ENCODE measurements at regions not wholly inside any gene's neighbourhood (a gene's known extent, or its start where the extent isn't known, plus 50 kb on each side); places are given as distances from the start of the nearest gene placed in this dataset.

GRCh38 chr13:50209631-50210030 lies 194.4 kb downstream of the KCNRG start:
- Histone ChIP-seq H3K27me3 (ENCODE audit: control insufficient read depth, insufficient read depth, low read length) (no peaks in the 10 kb centered on the region), H3K27ac (ENCODE audit: low read length) (no peak overlapping the region), H3K4me1 (ENCODE audit: control insufficient read depth, insufficient read depth, low read length) (peaks cover 2% of the 10 kb centered on the region; the same call in 1 of the 2 replicates), H3K36me3 (ENCODE audit: control insufficient read depth, insufficient read depth, low read length) (no peaks in the 10 kb centered on the region), H3K4me3 (ENCODE audit: low read length) (no peak overlapping the region), H3K9me3 (ENCODE audit: control insufficient read depth, insufficient read depth, low read length) (peaks cover 2% of the 10 kb centered on the region; the same call in 1 of the 2 replicates)
- DNase-seq (ENCODE audit: low read depth, low spot score) = no peak
- WGBS (ENCODE audit: insufficient coverage, insufficient read length) = no CpG with 5 or more reads among the region's 1 CpG

- Histone ChIP-seq H3K36me3 (ENCODE audit: control insufficient read depth, insufficient read depth, low read length) (no peaks in the 10 kb centered on the region), H3K4me3 (ENCODE audit: low read length) (no peak overlapping the region), H3K27me3 (ENCODE audit: control insufficient read depth, insufficient read depth, low read length) (no peaks in the 10 kb centered on the region), H3K27ac (ENCODE audit: low read length) (no peak overlapping the region), H3K9me3 (ENCODE audit: control insufficient read depth, insufficient read depth, low read length) (peaks cover 2% of the 10 kb centered on the region; the same call in 1 of the 2 replicates), H3K4me1 (ENCODE audit: control insufficient read depth, insufficient read depth, low read length) (peaks cover 2% of the 10 kb centered on the region; the same call in 1 of the 2 replicates)
- DNase-seq (ENCODE audit: low read depth, low spot score) = no peak
- WGBS (ENCODE audit: insufficient coverage, insufficient read length) = no CpG with 5 or more reads among the region's 1 CpG
Observed at GRCh38 chr13:50213526-50213925, 198.3 kb downstream of the KCNRG start.

DNA sequence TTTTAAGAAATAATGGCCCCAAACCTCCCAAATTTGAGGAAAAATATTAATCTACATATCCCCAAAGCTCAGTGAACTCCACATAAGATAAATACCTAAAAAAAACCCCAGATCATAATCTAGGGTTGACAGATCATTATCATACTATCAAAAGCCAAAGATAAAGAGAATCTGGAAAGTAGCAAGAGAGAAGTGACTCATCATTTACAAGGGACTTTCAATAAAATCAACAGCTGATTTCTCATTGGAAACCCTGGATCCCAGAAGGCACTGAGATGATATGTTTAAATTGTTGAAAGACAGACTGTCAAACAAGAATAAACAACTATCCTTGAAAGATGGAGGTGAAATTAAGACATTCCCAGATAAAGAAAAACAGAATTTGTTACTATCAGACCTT lies 199.3 kb downstream of the KCNRG start:
- Histone ChIP-seq H3K36me3 (ENCODE audit: control insufficient read depth, insufficient read depth, low read length) (no peaks in the 10 kb centered on the region), H3K4me3 (ENCODE audit: low read length) (no peak overlapping the region), H3K4me1 (ENCODE audit: control insufficient read depth, insufficient read depth, low read length) (no peaks in the 10 kb centered on the region), H3K27ac (ENCODE audit: low read length) (no peak overlapping the region), H3K9me3 (ENCODE audit: control insufficient read depth, insufficient read depth, low read length) (peaks cover 2% of the 10 kb centered on the region; the same call in 1 of the 2 replicates), H3K27me3 (ENCODE audit: control insufficient read depth, insufficient read depth, low read length) (no peaks in the 10 kb centered on the region)
- DNase-seq (ENCODE audit: low read depth, low spot score) = no peak

DNA sequence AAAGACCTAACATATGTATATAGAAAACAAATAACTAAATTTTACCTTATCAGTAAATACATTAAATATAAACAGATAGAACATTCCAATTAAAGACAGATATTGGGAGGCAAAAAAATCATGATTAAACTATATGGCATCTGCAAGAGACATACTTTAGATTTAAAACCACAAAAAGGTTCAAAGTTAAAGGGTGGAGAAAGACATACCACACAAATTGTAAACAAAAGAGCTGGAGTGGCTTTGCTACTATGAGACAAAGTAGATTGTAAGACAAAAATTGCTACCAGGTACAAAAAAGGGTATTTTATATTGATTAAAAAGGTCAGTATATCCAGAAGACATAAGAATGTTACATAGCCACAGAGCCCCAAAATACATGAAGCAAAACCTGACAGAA lies 200.2 kb downstream of the KCNRG start:
- DNase-seq (ENCODE audit: low read depth, low spot score) = no peak
- Histone ChIP-seq H3K36me3 (ENCODE audit: control insufficient read depth, insufficient read depth, low read length) (no peaks in the 10 kb centered on the region), H3K4me1 (ENCODE audit: control insufficient read depth, insufficient read depth, low read length) (no peaks in the 10 kb centered on the region), H3K9me3 (ENCODE audit: control insufficient read depth, insufficient read depth, low read length) (peaks cover 2% of the 10 kb centered on the region; the same call in 1 of the 2 replicates), H3K4me3 (ENCODE audit: low read length) (no peak overlapping the region), H3K27ac (ENCODE audit: low read length) (no peak overlapping the region), H3K27me3 (ENCODE audit: control insufficient read depth, insufficient read depth, low read length) (no peaks in the 10 kb centered on the region)

DNA sequence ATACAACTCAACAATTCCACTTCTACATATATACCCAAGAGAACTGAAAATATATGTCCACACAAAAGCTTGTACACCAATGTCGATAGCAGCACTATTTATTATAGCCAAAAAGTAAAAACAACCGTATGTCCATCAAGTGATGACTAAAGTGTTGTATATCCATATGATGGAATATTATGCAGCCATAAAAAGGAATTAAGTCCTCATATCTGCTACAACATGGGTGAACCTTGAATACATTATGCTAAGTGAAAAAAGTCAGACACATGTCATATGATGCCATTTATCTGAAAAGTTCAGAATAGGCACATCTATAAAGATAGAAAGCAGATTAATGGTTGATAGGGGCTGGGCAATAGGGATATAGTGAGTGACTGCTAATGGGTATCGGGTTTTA lies 204.5 kb downstream of the KCNRG start:
- Histone ChIP-seq H3K27me3 (ENCODE audit: control insufficient read depth, insufficient read depth, low read length) (no peaks in the 10 kb centered on the region), H3K4me3 (ENCODE audit: low read length) (no peak overlapping the region), H3K4me1 (ENCODE audit: control insufficient read depth, insufficient read depth, low read length) (no peaks in the 10 kb centered on the region), H3K9me3 (ENCODE audit: control insufficient read depth, insufficient read depth, low read length) (no peaks in the 10 kb centered on the region), H3K36me3 (ENCODE audit: control insufficient read depth, insufficient read depth, low read length) (no peaks in the 10 kb centered on the region), H3K27ac (ENCODE audit: low read length) (no peak overlapping the region)
- WGBS (ENCODE audit: insufficient coverage, insufficient read length) = 100% methylated on average over 1 of the region's 3 CpGs
- DNase-seq (ENCODE audit: low read depth, low spot score) = no peak

GRCh38 chr13:50220938-50221337 lies 205.7 kb downstream of the KCNRG start:
- Histone ChIP-seq H3K4me3 (ENCODE audit: low read length) (no peak overlapping the region), H3K4me1 (ENCODE audit: control insufficient read depth, insufficient read depth, low read length) (no peaks in the 10 kb centered on the region), H3K36me3 (ENCODE audit: control insufficient read depth, insufficient read depth, low read length) (no peaks in the 10 kb centered on the region), H3K9me3 (ENCODE audit: control insufficient read depth, insufficient read depth, low read length) (no peaks in the 10 kb centered on the region), H3K27me3 (ENCODE audit: control insufficient read depth, insufficient read depth, low read length) (no peaks in the 10 kb centered on the region), H3K27ac (ENCODE audit: low read length) (no peak overlapping the region)
- DNase-seq (ENCODE audit: low read depth, low spot score) = no peak
- no CpG with 5 or more reads among the region's 4 CpGs for WGBS (ENCODE audit: insufficient coverage, insufficient read length)

GRCh38 chr13:50222569-50223332 lies 207.5 kb downstream of the KCNRG start:
- no peak overlapping the region for H3K4me3 ChIP-seq (ENCODE audit: low read length)
- DNase-seq (ENCODE audit: low read depth, low spot score) = no peak
- no CpG with 5 or more reads among the region's 13 CpGs for WGBS (ENCODE audit: insufficient coverage, insufficient read length)

DNA sequence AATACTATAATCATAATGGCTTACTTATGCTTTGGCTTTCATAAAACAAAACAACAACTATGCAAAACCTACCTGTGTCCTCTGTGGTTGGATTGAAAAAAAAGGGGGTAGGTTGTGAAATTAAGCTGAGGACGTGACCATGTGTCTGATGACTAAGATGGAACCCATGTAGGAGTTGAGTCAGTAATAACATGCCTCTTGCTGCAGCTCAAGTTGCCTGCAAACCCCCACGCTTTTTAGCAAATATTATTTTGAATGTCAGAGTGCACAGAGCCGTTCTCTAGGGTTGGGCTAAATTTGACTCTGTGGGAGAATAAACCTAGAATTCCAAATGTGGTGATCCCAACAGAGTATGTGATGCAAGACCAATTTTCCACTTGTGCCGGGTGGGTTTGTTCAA lies 209.3 kb downstream of the KCNRG start:
- H3K9me3 ChIP-seq (ENCODE audit: control insufficient read depth, insufficient read depth, low read length) = no peaks in the 10 kb centered on the region
- no peak overlapping the region for H3K27ac ChIP-seq (ENCODE audit: low read length)
- H3K4me1 ChIP-seq (ENCODE audit: control insufficient read depth, insufficient read depth, low read length) = peaks cover 7% of the 10 kb centered on the region
- H3K36me3 ChIP-seq (ENCODE audit: control insufficient read depth, insufficient read depth, low read length) = no peaks in the 10 kb centered on the region
- H3K27me3 ChIP-seq (ENCODE audit: control insufficient read depth, insufficient read depth, low read length) = no peaks in the 10 kb centered on the region
- no CpG with 5 or more reads among the region's 4 CpGs for WGBS (ENCODE audit: insufficient coverage, insufficient read length)
- no peak overlapping the region for H3K4me3 ChIP-seq (ENCODE audit: low read length)
- no peak for DNase-seq (ENCODE audit: low read depth, low spot score)

More at GRCh38 chr13:50222569-50223332, 207.5 kb downstream of the KCNRG start:
- Histone ChIP-seq H3K36me3 (ENCODE audit: control insufficient read depth, insufficient read depth, low read length) (no peaks in the 10 kb centered on the region), H3K27me3 (ENCODE audit: control insufficient read depth, insufficient read depth, low read length) (no peaks in the 10 kb centered on the region), H3K9me3 (ENCODE audit: control insufficient read depth, insufficient read depth, low read length) (no peaks in the 10 kb centered on the region), H3K4me1 (ENCODE audit: control insufficient read depth, insufficient read depth, low read length) (peaks cover 2% of the 10 kb centered on the region), H3K27ac (ENCODE audit: low read length) (no peak overlapping the region)

- H3K27ac ChIP-seq (ENCODE audit: low read length) = no peak overlapping the region
- H3K9me3 ChIP-seq (ENCODE audit: control insufficient read depth, insufficient read depth, low read length) = no peaks in the 10 kb centered on the region
- WGBS (ENCODE audit: insufficient coverage, insufficient read length) = no CpG with 5 or more reads among the region's 3 CpGs
- H3K27me3 ChIP-seq (ENCODE audit: control insufficient read depth, insufficient read depth, low read length) = no peaks in the 10 kb centered on the region
- no peak overlapping the region for H3K4me3 ChIP-seq (ENCODE audit: low read length)
- DNase-seq (ENCODE audit: low read depth, low spot score) = no peak
- H3K36me3 ChIP-seq (ENCODE audit: control insufficient read depth, insufficient read depth, low read length) = no peaks in the 10 kb centered on the region
- peaks cover 7% of the 10 kb centered on the region for H3K4me1 ChIP-seq (ENCODE audit: control insufficient read depth, insufficient read depth, low read length)
Observed at GRCh38 chr13:50225193-50226155, 210.2 kb downstream of the KCNRG start.

DNA sequence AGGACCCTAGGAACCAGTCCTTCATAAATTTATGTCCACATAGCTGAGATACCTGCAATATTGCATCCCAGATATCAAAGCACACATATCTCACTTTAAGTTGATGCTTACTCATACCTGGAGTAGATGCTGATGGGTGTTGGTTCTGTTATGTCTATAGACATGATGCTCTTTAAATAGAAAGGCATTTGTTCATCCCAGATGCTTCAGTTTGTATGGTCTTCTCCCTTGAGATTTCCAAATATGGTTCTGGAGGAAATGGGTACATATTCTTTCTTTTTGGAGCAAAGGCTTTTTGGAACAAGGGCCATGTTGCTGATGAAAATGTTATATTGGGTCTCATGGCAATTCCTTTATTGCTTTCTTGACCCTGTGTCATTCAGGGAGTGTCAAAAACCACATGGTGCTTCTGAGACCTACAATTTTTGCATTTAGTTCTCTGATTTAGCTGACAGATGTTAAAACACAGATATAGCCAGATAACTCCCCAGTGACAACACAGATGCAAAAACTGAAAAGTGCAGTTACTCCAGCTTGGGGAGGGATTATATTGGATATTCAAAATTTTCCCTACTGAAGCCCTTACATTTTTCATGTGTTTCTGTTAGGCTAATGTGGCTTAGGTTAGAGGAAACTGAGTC lies 211.4 kb downstream of the KCNRG start:
- Histone ChIP-seq H3K36me3 (ENCODE audit: control insufficient read depth, insufficient read depth, low read length) (no peaks in the 10 kb centered on the region), H3K4me3 (ENCODE audit: low read length) (no peak overlapping the region)

More for the DNA sequence above, 211.4 kb downstream of the KCNRG start:
- no peak for DNase-seq (ENCODE audit: low read depth, low spot score)
- Histone ChIP-seq H3K27ac (ENCODE audit: low read length) (no peak overlapping the region), H3K4me1 (ENCODE audit: control insufficient read depth, insufficient read depth, low read length) (peaks cover 7% of the 10 kb centered on the region), H3K27me3 (ENCODE audit: control insufficient read depth, insufficient read depth, low read length) (no peaks in the 10 kb centered on the region), H3K9me3 (ENCODE audit: control insufficient read depth, insufficient read depth, low read length) (no peaks in the 10 kb centered on the region)

All from iPS DF 6.9 (cell line).